ENCODE measurements at regions not wholly inside any gene's neighbourhood (a gene's known extent, or its start where the extent isn't known, plus 50 kb on each side); places are given as distances from the start of the nearest gene placed in this dataset.

DNA sequence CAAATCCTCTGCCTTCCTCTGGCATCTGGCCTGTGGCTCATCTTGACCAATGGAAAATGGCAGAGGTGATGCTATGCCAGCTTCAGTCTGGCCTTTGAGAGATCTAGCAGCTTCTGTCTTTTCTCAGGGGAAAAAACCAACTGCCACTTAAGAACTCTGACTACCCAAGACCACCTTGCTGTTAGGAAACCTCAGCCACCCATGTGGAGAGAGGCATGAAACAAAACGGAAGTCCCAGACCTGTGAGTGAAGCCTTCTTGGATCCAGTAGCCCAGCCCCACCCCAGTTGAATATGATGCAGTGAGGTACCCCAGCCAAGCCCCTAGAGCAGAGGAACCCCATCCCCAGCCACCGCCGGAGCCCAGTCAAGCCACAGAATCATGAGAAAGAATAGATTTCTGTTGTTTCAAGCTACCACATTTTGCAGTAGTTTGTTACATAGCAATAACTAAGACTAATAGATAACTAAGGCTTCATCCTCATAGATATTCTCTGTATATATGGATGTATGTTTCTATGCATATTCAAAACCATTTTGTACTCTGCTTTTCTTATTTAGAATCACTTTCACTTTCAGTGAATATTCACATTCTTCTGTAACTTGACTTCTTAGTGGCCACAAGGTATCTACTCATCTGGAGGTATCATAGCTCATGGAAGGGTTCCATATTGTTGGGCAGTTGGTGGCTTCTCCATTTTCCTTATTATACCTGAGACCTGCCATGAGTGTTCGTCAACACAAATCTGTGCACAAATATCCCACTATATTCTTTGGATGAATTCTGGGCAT, 142.1 kb downstream of the FBXO15 start:
- H3K4me1 Mint-ChIP-seq (ENCODE audit: low read depth): no peaks in the 10 kb centered on the region

DNA sequence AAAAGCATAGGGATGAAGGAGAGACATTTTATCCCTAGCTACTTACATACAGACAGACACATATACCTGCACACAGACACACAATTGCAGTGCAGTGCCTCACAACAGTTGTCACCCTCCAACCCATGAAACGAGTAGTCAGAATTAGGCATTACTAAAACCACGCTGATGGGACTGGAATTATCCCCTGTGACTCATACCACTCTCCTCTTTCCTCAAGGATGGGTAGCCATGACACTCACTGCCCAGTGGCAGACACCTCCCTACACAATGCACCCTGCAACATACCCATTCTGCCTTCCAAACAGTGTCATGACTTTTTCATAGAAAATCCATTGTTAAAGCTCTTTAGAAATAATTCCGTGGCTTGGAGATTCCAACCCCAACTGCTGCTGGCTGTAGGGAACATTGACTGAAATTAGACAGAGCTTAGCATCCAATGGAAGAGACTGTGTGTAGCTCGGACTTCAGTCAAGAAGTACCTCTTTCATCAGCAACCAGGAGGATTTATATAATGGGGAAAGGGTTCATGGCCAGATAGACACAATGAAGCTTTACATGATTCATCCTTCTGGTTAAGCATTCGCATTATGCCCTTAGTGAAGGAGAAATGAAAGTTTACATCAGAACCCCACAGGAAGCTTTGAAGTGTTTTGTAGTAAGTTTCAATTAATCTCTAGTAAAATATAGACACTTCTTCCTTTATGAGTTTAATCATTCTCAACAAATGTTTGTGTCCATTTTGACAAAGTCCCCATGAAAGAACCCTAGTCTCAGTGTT, 155.2 kb downstream of the FBXO15 start:
- TF ChIP-seq, protein P1, sequence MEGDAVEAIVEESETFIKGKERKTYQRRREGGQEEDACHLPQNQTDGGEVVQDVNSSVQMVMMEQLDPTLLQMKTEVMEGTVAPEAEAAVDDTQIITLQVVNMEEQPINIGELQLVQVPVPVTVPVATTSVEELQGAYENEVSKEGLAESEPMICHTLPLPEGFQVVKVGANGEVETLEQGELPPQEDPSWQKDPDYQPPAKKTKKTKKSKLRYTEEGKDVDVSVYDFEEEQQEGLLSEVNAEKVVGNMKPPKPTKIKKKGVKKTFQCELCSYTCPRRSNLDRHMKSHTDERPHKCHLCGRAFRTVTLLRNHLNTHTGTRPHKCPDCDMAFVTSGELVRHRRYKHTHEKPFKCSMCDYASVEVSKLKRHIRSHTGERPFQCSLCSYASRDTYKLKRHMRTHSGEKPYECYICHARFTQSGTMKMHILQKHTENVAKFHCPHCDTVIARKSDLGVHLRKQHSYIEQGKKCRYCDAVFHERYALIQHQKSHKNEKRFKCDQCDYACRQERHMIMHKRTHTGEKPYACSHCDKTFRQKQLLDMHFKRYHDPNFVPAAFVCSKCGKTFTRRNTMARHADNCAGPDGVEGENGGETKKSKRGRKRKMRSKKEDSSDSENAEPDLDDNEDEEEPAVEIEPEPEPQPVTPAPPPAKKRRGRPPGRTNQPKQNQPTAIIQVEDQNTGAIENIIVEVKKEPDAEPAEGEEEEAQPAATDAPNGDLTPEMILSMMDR (IDR thresholded peaks at IDR 0.05): no peak
- no peak for DNase-seq
- Mint-ChIP-seq H3K9me3 (peaks cover 18% of the 10 kb centered on the region), H3K27ac (no peak overlapping the region), H3K36me3 (ENCODE audit: low read depth) (peaks cover 11% of the 10 kb centered on the region), H3K4me1 (ENCODE audit: low read depth) (peaks cover 12% of the 10 kb centered on the region), H3K27me3 (ENCODE audit: insufficient read depth) (peaks cover 6% of the 10 kb centered on the region), H3K4me3 (no peak overlapping the region)

More for the DNA sequence above, 142.1 kb downstream of the FBXO15 start:
- Mint-ChIP-seq H3K27me3 (ENCODE audit: insufficient read depth) (peaks cover 16% of the 10 kb centered on the region), H3K9me3 (no peaks in the 10 kb centered on the region), H3K36me3 (ENCODE audit: low read depth) (no peaks in the 10 kb centered on the region), H3K27ac (no peak overlapping the region), H3K4me3 (no peak overlapping the region)
- DNase-seq: no peak
- TF ChIP-seq, protein P1 (IDR thresholded peaks at IDR 0.05): no peak

DNA sequence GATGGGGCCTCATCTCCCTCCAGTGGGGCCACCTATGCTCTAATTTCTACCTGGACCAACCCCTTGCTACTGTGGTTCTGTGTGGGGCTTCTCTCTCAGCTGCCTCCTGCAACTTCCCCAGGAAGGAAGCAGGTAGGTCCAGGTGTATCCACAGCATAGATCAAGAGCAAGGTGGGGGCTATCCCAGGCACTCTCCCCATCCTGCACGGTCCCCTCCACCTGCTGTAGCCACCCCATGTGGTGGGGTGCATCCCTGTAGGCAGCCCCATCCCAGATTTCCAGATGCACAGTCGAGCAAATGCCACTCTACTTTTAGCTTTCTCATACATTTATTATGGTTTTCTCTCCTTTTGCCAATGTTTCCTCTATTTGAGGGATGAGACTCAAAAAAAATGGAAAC, 156.1 kb downstream of the FBXO15 start:
- peaks cover 21% of the 10 kb centered on the region for H3K4me1 Mint-ChIP-seq (ENCODE audit: low read depth)
- TF ChIP-seq, protein P1 (IDR thresholded peaks at IDR 0.05): no peak
- H3K4me3 Mint-ChIP-seq: no peak overlapping the region
- peaks cover 1% of the 10 kb centered on the region for H3K27me3 Mint-ChIP-seq (ENCODE audit: insufficient read depth)
- peaks cover 20% of the 10 kb centered on the region for H3K9me3 Mint-ChIP-seq
- no peak overlapping the region for H3K27ac Mint-ChIP-seq
- DNase-seq: no peak
- H3K36me3 Mint-ChIP-seq (ENCODE audit: low read depth): peaks cover 12% of the 10 kb centered on the region

DNA sequence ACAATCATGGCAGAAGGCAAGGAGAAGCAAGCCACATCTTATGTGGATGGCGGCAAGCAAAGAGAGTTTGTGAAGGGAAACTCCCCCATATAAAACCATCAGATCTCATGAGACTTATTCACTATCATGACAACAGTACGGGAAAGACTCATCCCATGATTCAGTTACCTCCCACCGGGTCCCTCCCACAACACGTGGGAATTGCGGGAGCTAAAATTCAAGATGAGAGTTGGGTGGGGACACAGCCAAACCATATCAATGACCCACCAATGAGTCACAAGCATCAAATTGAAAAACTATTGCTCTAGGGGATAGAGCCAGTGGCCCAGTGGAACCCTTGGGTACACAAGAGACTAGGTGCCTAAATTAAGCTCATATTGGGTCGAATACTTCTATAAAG, 157.4 kb downstream of the FBXO15 start:
- peaks cover 34% of the 10 kb centered on the region for H3K4me1 Mint-ChIP-seq (ENCODE audit: low read depth)
- DNase-seq: no peak
- H3K9me3 Mint-ChIP-seq: peaks cover 20% of the 10 kb centered on the region
- H3K4me3 Mint-ChIP-seq: no peak overlapping the region
- H3K27me3 Mint-ChIP-seq (ENCODE audit: insufficient read depth): peaks cover 1% of the 10 kb centered on the region
- no peak overlapping the region for H3K27ac Mint-ChIP-seq
- TF ChIP-seq, protein P1 (IDR thresholded peaks at IDR 0.05): no peak
- peaks cover 12% of the 10 kb centered on the region for H3K36me3 Mint-ChIP-seq (ENCODE audit: low read depth)

DNA sequence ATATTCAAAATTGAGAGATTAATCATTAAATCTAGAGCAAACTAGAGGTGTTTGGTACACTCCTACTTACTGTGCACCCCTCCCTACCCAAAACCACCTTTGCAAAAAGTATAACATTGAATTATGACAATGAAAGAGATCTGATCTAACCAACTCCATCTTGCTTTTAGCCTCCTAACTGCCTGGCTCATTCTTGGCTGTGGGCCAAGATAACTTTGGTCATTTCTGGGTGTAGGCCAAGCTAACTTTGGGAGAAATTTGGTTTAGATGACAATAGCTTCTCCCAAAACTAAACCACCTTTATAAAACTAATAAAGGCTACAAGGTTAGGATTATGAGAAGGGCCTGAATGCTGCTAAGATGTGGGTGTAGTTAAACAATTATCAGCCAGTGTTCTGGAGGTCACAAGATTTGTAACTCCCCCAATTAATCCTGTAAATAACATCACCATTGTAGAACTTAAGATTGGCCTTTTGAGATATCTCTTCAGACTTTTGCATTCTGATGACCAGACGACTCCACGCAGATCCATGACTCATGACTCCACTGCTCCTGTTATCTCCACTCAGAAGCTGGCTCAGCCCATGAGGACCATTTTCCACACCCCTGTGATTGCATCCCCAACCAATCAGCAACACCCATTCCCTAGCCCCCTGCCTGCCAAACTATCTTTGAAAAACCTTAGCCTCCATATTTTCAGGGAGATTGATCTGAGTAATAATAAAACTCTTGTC, 160.2 kb downstream of the FBXO15 start:
- peaks cover 32% of the 10 kb centered on the region for H3K4me1 Mint-ChIP-seq (ENCODE audit: low read depth)
- H3K9me3 Mint-ChIP-seq: peaks cover 20% of the 10 kb centered on the region
- H3K27me3 Mint-ChIP-seq (ENCODE audit: insufficient read depth): no peaks in the 10 kb centered on the region; the same call in none of the 2 replicates
- no peak overlapping the region for H3K4me3 Mint-ChIP-seq
- H3K27ac Mint-ChIP-seq: no peak overlapping the region
- H3K36me3 Mint-ChIP-seq (ENCODE audit: low read depth): peaks cover 12% of the 10 kb centered on the region
- peak; percentile 20 for DNase-seq
- TF ChIP-seq, protein P1 (IDR thresholded peaks at IDR 0.05): no peak

All from HFFc6 (cell line).